ENCODE measurements at regions not wholly inside any gene's neighbourhood (a gene's known extent, or its start where the extent isn't known, plus 50 kb on each side); places are given as distances from the start of the nearest gene placed in this dataset.

- Mint-ChIP-seq H3K9me3 (peaks cover 18% of the 10 kb centered on the region), H3K27ac (no peak overlapping the region), H3K36me3 (peaks cover 12% of the 10 kb centered on the region), H3K4me3 (no peak overlapping the region), H3K27me3 (ENCODE audit: low read depth) (no peaks in the 10 kb centered on the region), H3K4me1 (peaks cover 8% of the 10 kb centered on the region)
- CTCF ChIA-PET: no interaction called here
- no peak for ATAC-seq
- TF ChIP-seq MYBL2 (CRISPR knock-in tag; IDR thresholded peaks at IDR 0.05) (no peak), ESRRA (CRISPR knock-in tag; IDR thresholded peaks at IDR 0.05; ENCODE audit: borderline replicate concordance) (no peak), ZNF263 (CRISPR knock-in tag; IDR thresholded peaks at IDR 0.05; ENCODE audit: low read depth) (no peak), NR1H2 (CRISPR knock-in tag; IDR thresholded peaks at IDR 0.05) (no peak), E2F5 (CRISPR knock-in tag; IDR thresholded peaks at IDR 0.05) (no peak), RELA (CRISPR knock-in tag; IDR thresholded peaks at IDR 0.05; ENCODE audit: borderline replicate concordance) (no peak), STAT6 (CRISPR knock-in tag; conservative IDR thresholded peaks at IDR 0.05; ENCODE audit: low read depth) (no peak), ATF6 (CRISPR knock-in tag; IDR thresholded peaks at IDR 0.05) (no peak), ZSCAN18 (CRISPR knock-in tag; IDR thresholded peaks at IDR 0.05) (no peak), PREB (CRISPR knock-in tag; IDR thresholded peaks at IDR 0.05; ENCODE audit: borderline replicate concordance) (no peak), SMAD3 (CRISPR knock-in tag; IDR thresholded peaks at IDR 0.05; ENCODE audit: borderline replicate concordance) (no peak), FOXK1 (CRISPR knock-in tag; IDR thresholded peaks at IDR 0.05) (no peak), FOXJ3 (CRISPR knock-in tag; IDR thresholded peaks at IDR 0.05; ENCODE audit: borderline replicate concordance) (no peak), ERG (CRISPR knock-in tag; IDR thresholded peaks at IDR 0.05) (no peak)
- POLR2A ChIA-PET: no interaction called here
- no peak for DNase-seq (ENCODE audit: low spot score)
Observed at GRCh38 chr13:85671336-85671735, 127.9 kb downstream of the SLITRK6 start.

GRCh38 chr13:85666356-85666755 is 132.9 kb downstream of the SLITRK6 start:
- DNase-seq (ENCODE audit: low spot score) (peak; percentile 26), ATAC-seq (peak; percentile 95)
- H3K4me1 Mint-ChIP-seq: peaks cover 19% of the 10 kb centered on the region
- H3K4me3 Mint-ChIP-seq: no peak overlapping the region
- ChIA-PET CTCF (no interaction called here), POLR2A (no interaction called here)
- H3K36me3 Mint-ChIP-seq: no peaks in the 10 kb centered on the region
- H3K9me3 Mint-ChIP-seq: peaks cover 6% of the 10 kb centered on the region
- H3K27ac Mint-ChIP-seq: no peak overlapping the region
- H3K27me3 Mint-ChIP-seq (ENCODE audit: low read depth): no peaks in the 10 kb centered on the region
- no peak for TF ChIP-seq FOXP1 (CRISPR knock-in tag; IDR thresholded peaks at IDR 0.05; ENCODE audit: borderline replicate concordance)
- no peak for TF ChIP-seq TP53 (CRISPR knock-in tag; IDR thresholded peaks at IDR 0.05)
- no peak for TF ChIP-seq E2F5 (CRISPR knock-in tag; IDR thresholded peaks at IDR 0.05)
